A204.1 (cell line): ENCODE measurements at regions not wholly inside any gene's neighbourhood (a gene's known extent, or its start where the extent isn't known, plus 50 kb on each side); places are given as distances from the start of the nearest gene placed in this dataset.
"Not testable (repeated sequence)": the region's sequence is repeated elsewhere in the genome, so short reads cannot be mapped to it uniquely, and the experiment has no call there.

Experiments used
- FAIRE-seq: peaks from 2 replicates; lab custom pipeline; 2012; peaks lifted over from hg19 to GRCh38; lab: Jason Lieb, UNC

GRCh38 chr10:80751940-80752339 lies 214.2 kb downstream of the SH2D4B start:
- FAIRE-seq: no peak

- FAIRE-seq: no peak
Measured at GRCh38 chr10:80753612-80754011, 215.9 kb downstream of the SH2D4B start.

- FAIRE-seq: no peak
Measured at GRCh38 chr10:80755893-80756292, 218.2 kb downstream of the SH2D4B start.

DNA sequence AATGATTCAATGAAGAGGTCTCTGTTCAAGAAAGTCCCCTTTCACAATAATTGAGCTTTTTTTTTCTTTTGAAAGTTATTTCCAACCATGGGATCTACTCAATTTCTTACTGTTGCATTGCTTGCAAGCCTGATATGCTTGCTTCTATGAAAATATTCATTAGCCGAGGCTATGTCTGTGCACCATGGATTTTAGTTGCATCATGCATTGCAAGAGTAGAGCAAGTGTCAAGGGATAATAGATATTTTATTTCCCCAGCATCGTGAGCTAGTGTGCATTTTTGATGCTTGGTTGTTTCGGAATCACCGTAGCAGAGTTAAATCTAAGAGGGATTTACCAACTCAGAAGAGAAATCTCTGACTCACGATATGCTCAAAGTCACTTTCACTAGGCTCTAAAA lies 222.0 kb downstream of the SH2D4B start:
- no peak for FAIRE-seq

- no peak for FAIRE-seq
Measured at GRCh38 chr10:80760914-80761371, 223.2 kb downstream of the SH2D4B start.

- no peak for FAIRE-seq
Measured at GRCh38 chr10:80767963-80768362, 230.3 kb downstream of the SH2D4B start.

GRCh38 chr10:80769700-80770160 lies 232.0 kb downstream of the SH2D4B start:
- no peak for FAIRE-seq

DNA sequence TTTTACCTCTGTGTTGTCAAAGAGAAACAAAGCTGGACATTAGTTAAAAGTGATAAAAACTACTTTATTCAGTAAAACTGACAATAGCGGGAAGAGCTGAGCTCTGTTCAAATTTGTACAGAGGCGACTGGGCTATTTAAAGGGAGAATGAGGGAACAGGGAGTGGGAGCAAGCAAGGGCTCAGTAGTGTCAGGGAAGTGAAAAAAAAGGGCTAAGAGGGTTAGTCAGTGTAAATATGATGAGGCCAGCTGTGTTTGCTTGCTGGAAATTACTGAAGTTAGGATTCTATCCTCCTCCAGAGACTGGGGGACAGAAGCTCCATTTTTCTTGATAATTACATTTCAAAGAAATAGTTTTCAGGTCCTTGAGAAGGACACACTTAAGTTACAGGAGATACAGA lies 232.5 kb downstream of the SH2D4B start:
- no peak for FAIRE-seq

- FAIRE-seq: no peak
Measured at GRCh38 chr10:80771285-80771684, 233.6 kb downstream of the SH2D4B start.

GRCh38 chr10:80771902-80772555 lies 234.3 kb downstream of the SH2D4B start:
- FAIRE-seq: no peak

GRCh38 chr10:80772596-80772995 lies 234.9 kb downstream of the SH2D4B start:
- no peak for FAIRE-seq

DNA sequence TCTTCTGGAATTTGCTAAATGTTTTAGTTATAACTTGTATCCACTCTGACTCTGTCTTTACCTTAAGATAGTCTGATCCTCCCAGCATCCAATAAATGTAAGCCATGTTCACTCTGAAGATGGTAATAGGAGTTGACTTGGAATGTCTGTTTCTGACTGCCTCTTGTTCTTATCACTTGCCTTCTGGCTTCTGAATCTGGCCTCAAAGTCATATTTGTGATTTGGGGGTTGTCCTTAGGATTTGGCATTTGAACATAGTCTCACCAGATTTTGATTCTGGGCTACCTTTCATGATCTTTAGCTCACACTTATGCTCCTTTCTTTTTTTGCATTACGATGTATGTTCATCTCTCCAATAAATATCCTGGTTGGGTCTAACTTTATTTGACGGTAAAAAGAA lies 247.0 kb downstream of the SH2D4B start:
- no peak for FAIRE-seq

DNA sequence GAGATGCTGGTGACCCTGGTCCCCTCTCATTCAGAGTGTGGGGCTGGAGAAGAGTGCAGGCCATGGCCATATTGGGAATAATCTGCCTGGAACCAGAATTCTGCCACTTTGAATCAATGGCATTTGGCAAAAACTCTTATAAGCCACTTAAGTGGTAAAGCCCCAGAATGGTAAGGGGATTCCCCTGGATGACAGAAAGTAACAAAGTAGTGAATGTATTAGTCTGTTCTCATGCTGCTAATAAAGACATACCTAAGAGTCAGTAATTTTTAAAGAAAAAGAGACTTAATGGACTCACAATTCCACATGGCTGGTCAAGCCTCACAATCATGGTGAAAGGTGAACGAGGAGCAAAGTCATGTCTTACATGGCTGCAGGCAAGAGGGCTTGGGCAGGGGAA lies 248.6 kb downstream of the SH2D4B start:
- no peak for FAIRE-seq

- no peak for FAIRE-seq
Measured at GRCh38 chr10:80787952-80788351, 250.2 kb downstream of the SH2D4B start.

GRCh38 chr10:80794994-80795393 lies 257.3 kb downstream of the SH2D4B start:
- no peak for FAIRE-seq

- no peak for FAIRE-seq
Measured at GRCh38 chr10:80805343-80806020, 267.8 kb downstream of the SH2D4B start.

GRCh38 chr10:80814147-80814652 lies 276.5 kb downstream of the SH2D4B start:
- no peak for FAIRE-seq

DNA sequence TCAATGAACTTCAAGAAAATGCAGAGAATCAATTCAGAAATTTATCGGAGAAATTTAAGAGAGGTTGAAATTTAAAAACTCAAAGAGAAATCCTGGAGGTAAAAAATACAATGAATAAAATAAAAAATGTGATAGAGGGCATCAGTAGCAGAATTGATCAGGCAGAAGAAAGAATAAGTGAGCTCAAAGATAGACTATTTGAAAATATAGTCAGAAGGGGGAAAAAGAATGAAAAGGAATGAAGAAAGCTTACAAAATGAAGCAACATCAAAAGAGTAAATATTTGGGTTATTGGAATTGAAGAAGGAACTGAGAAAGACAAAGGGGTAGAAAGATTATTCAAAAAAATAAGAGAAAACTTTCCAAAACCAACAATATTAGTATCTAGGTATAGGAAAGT lies 291.4 kb downstream of the SH2D4B start:
- FAIRE-seq: no peak

- no peak for FAIRE-seq
Measured at GRCh38 chr10:80829562-80829961, 291.9 kb downstream of the SH2D4B start.

DNA sequence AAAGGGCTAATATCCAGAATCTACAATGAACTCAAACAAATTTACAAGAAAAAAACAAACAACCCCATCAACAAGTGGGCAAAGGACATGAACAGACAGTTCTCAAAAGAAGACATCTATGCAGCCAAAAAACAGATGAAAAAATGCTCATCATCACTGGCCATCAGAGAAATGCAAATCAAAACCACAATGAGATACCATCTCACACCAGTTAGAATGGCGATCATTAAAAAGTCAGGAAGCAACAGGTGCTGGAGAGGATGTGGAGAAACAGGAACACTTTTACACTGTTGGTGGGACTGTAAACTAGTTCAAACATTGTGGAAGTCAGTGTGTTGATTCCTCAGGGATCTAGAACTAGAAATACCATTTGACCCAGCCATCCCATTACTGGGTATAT lies 295.0 kb downstream of the SH2D4B start:
- not testable (repeated sequence) for FAIRE-seq

GRCh38 chr10:80855348-80855971 lies 317.8 kb downstream of the SH2D4B start:
- no peak for FAIRE-seq

DNA sequence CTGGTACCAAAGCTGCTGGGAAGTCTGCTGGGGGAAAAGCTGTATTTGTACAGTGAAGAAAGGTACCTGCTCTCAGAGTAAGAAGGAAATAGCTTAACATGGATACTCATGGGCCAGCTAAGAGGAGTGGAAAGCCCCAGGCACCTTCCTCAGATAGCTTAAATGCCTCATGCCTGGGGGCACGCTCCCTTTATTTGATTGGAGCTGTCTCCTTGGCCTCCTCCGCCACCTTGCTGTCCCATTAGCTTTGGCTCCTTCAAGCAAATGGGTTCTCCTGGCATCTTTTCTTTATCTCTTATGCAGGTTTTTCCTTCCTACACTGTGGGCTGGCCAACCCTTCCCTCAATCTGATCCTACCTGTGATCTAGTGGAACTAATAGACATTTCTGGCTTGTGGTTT lies 318.5 kb downstream of the SH2D4B start:
- no peak for FAIRE-seq

- not testable (repeated sequence) for FAIRE-seq
Measured at GRCh38 chr10:80859279-80859678, 321.6 kb downstream of the SH2D4B start.
